Suprapubic skin (tissue), 4 donors: ENCODE measurements at regions not wholly inside any gene's neighbourhood (a gene's known extent, or its start where the extent isn't known, plus 50 kb on each side); places are given as distances from the start of the nearest gene placed in this dataset.

Experiments used
- DNase-seq, 2 donors: peaks; one replicate each; pipeline ENCODE4 v3.0.0-alpha.2; 2019; ENCODE audit warnings: low spot score in 2 of 2
- H3K27ac ChIP-seq: fragments of 200-600 bp; sonication (generic); one replicate; pipeline ENCODE4 v1.5.1; 2019
- H3K27me3 ChIP-seq: fragments of 200-600 bp; sonication (generic); one replicate; pipeline ENCODE4 v1.5.1; 2019
- H3K36me3 ChIP-seq: fragments of 200-600 bp; sonication (generic); one replicate; pipeline ENCODE4 v1.5.1; 2019
- H3K4me1 ChIP-seq: fragments of 200-600 bp; sonication (generic); one replicate; pipeline ENCODE4 v1.5.1; 2019
- H3K4me3 ChIP-seq: fragments of 200-600 bp; sonication (generic); one replicate; pipeline ENCODE4 v1.5.1; 2019; ENCODE audit warnings: mild to moderate bottlenecking
- H3K9me3 ChIP-seq: fragments of 200-600 bp; sonication (generic); one replicate; pipeline ENCODE4 v1.5.1; 2019
- EP300 ChIP-seq: sonication (generic); formaldehyde crosslinking; IDR thresholded peaks from one replicate; pipeline ENCODE4 v1.6.1; 2017; ENCODE audit warnings: antibody characterized with exemption
- POLR2A ChIP-seq, 2 donors: fragments of 450-650 bp; IDR thresholded peaks; one replicate each; pipeline ENCODE4 v1.6.1; 2017; ENCODE audit warnings: antibody characterized with exemption in 2 of 2, mild to moderate bottlenecking in 2 of 2, moderate library complexity in 2 of 2
- POLR2AphosphoS5 ChIP-seq, 3 donors: sonication (generic); formaldehyde crosslinking; IDR thresholded peaks; one replicate each; pipeline ENCODE4 v1.6.1; 2017; ENCODE audit warnings: antibody characterized with exemption in 3 of 3
- WGBS: methylation state at CpG from one replicate; pipeline ENCODE4 v1.1.5; 2018; 5-methylcytosine and 5-hydroxymethylcytosine counted together
- TF ChIP-seq, protein P1 (sequence below), 2 donors: fragments of 200-600 bp in 1 of 2; fragments of 450-650 bp in 1 of 2; sonication (generic) in 1 of 2; IDR thresholded peaks; one replicate each; pipeline ENCODE4 v1.5.1; 2016 to 2019; ENCODE audit warnings: antibody characterized with exemption in 2 of 2, mild to moderate bottlenecking in 1 of 2, moderate library complexity in 1 of 2

DNA sequence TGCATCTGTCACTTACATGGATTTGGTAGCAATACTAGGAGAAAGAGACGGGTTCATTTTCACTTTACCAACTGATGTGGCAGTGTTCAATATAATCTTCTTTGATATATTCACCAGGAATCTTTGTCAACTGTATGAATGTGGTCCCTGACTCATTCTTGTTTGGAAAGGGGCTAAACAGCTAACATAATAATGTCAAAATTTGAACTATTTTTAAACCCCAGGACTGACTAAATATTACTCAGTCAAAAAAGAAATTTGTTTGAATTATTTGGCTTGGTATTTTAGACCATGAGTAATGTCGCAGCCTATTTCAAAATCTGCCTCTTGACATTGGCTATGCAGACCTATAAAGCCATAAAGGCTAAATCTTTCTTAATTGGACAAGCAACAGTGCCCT lies 413.7 kb upstream of the RGPD4 start:
- WGBS = 72% methylated on average over 2 of the region's 2 CpGs
- Histone ChIP-seq H3K9me3 (no peaks in the 10 kb centered on the region), H3K4me3 (no peak overlapping the region), H3K36me3 (no peaks in the 10 kb centered on the region), H3K27ac (no peak overlapping the region), H3K27me3 (no peaks in the 10 kb centered on the region), H3K4me1 (no peaks in the 10 kb centered on the region)
- DNase-seq = no peak
- TF ChIP-seq POLR2A (IDR thresholded peaks at IDR 0.05) (no peak), POLR2AphosphoS5 (IDR thresholded peaks at IDR 0.05) (no peak), EP300 (no peak)
- TF ChIP-seq, protein P1, sequence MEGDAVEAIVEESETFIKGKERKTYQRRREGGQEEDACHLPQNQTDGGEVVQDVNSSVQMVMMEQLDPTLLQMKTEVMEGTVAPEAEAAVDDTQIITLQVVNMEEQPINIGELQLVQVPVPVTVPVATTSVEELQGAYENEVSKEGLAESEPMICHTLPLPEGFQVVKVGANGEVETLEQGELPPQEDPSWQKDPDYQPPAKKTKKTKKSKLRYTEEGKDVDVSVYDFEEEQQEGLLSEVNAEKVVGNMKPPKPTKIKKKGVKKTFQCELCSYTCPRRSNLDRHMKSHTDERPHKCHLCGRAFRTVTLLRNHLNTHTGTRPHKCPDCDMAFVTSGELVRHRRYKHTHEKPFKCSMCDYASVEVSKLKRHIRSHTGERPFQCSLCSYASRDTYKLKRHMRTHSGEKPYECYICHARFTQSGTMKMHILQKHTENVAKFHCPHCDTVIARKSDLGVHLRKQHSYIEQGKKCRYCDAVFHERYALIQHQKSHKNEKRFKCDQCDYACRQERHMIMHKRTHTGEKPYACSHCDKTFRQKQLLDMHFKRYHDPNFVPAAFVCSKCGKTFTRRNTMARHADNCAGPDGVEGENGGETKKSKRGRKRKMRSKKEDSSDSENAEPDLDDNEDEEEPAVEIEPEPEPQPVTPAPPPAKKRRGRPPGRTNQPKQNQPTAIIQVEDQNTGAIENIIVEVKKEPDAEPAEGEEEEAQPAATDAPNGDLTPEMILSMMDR (IDR thresholded peaks at IDR 0.05) = no peak

DNA sequence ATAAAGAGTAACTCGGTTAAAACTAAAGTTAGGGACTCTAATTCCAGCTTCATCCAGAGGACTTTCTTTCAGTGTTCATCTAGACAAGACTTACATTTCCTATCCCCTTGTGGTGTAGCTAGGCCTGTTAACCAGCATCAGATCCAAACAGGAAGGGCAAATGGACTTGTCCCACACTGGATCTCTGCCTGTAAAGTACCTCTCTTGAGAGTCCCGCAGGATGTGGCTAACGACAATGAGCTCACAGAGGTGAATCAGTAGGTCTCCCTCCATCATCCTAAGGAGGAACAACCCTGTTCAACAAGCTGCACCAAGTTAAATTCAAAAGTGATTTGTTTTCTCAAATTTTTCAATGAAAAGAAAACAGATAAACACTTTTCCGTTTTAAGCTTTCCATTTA lies 412.3 kb upstream of the RGPD4 start:
- H3K4me3 ChIP-seq = no peak overlapping the region
- WGBS = 80% methylated on average over 4 of the region's 4 CpGs
- no peaks in the 10 kb centered on the region for H3K4me1 ChIP-seq
- H3K27ac ChIP-seq = no peak overlapping the region
- no peaks in the 10 kb centered on the region for H3K9me3 ChIP-seq
- TF ChIP-seq, protein P1 (IDR thresholded peaks at IDR 0.05) = no peak
- TF ChIP-seq POLR2AphosphoS5 (IDR thresholded peaks at IDR 0.05) = no peak
- TF ChIP-seq EP300 = no peak
- no peak for TF ChIP-seq POLR2A (IDR thresholded peaks at IDR 0.05)
- no peak for DNase-seq
- H3K36me3 ChIP-seq = no peaks in the 10 kb centered on the region
- no peaks in the 10 kb centered on the region for H3K27me3 ChIP-seq

DNA sequence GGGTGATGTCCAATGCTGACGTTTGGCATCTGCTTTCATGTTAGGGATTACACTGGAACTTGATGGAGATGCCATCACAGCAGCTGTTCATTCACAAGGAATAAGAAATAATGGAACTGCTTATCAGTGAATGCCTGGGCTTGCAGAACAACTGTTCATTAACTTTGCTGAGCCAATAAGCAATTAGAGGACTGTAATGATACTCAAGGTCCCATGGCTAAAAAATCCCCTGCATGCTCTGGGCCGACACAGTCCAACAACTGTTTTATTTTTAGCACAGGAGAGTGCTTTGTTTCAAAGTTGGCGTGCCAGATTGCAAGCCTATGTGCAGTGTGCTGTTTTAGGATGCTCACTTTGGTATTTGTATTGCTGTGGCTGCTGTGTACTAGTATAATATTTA lies 408.0 kb upstream of the RGPD4 start:
- WGBS = 22% methylated on average over 3 of the region's 3 CpGs
- H3K36me3 ChIP-seq = no peaks in the 10 kb centered on the region
- TF ChIP-seq, protein P1 (IDR thresholded peaks at IDR 0.05) = no peak
- TF ChIP-seq POLR2A (IDR thresholded peaks at IDR 0.05) = no peak
- TF ChIP-seq EP300 = no peak
- no peak for TF ChIP-seq POLR2AphosphoS5 (IDR thresholded peaks at IDR 0.05)
- H3K27me3 ChIP-seq = no peaks in the 10 kb centered on the region
- no peak for DNase-seq
- no peaks in the 10 kb centered on the region for H3K4me1 ChIP-seq
- H3K4me3 ChIP-seq = no peak overlapping the region
- no peaks in the 10 kb centered on the region for H3K9me3 ChIP-seq
- H3K27ac ChIP-seq = no peak overlapping the region

DNA sequence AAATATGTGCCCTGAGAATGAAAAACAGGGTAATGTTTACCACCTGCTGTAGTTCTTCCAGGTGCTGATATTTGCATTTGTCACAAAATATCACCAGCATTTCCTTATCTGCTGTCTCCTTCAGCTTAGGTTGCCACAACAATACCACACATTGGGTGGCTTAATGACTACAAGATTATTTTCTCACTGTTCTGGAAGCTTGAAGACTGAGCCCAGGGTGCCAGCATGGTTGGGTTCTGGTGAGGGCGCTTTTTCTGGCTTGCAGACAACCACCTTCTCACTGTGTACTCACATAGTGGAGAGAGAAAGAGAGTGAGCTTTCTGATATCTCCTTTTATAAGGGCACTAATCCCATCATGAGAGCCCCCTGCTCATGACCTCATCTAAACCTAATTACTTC lies 407.5 kb upstream of the RGPD4 start:
- Histone ChIP-seq H3K4me3 (no peak overlapping the region), H3K4me1 (no peaks in the 10 kb centered on the region), H3K27ac (no peak overlapping the region), H3K9me3 (no peaks in the 10 kb centered on the region), H3K27me3 (no peaks in the 10 kb centered on the region), H3K36me3 (no peaks in the 10 kb centered on the region)
- TF ChIP-seq, protein P1 (IDR thresholded peaks at IDR 0.05) = no peak
- TF ChIP-seq EP300 = no peak
- TF ChIP-seq POLR2AphosphoS5 (IDR thresholded peaks at IDR 0.05) = no peak
- no peak for TF ChIP-seq POLR2A (IDR thresholded peaks at IDR 0.05)
- no peak for DNase-seq
- WGBS = 56% methylated on average over 1 of the region's 1 CpG

DNA sequence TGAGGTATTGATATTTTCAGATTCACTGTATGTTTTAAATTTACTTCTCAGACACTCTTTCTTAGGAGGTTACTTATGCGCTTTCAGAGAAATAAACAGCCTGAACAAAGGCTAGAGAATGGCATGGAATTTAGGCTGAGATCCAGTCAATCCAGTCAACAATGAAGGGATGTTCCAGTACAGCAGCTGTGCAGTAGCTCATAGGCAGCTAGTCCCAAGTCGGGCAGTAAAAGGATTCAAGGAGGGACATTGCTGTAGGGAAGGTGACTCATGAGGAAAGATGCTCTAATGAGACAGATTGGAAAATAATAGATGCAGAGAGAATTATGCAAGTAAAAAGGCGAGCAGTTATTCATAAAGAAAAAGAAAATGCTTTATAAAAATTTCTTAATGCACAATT lies 397.9 kb upstream of the RGPD4 start:
- H3K4me1 ChIP-seq = no peaks in the 10 kb centered on the region
- 69% methylated on average over 3 of the region's 3 CpGs for WGBS
- TF ChIP-seq, protein P1 (IDR thresholded peaks at IDR 0.05) = no peak
- no peak for TF ChIP-seq POLR2A (IDR thresholded peaks at IDR 0.05)
- no peak for TF ChIP-seq EP300
- no peak for TF ChIP-seq POLR2AphosphoS5 (IDR thresholded peaks at IDR 0.05)
- H3K36me3 ChIP-seq = no peaks in the 10 kb centered on the region
- H3K4me3 ChIP-seq = no peak overlapping the region
- H3K27ac ChIP-seq = no peak overlapping the region
- H3K27me3 ChIP-seq = no peaks in the 10 kb centered on the region
- no peak for DNase-seq
- no peaks in the 10 kb centered on the region for H3K9me3 ChIP-seq
